SIG-M5 treated with dmso at 0.1 percent for 504 hours (cell line): ENCODE measurements at regions not wholly inside any gene's neighbourhood (a gene's known extent, or its start where the extent isn't known, plus 50 kb on each side); places are given as distances from the start of the nearest gene placed in this dataset.
A peak's percentile ranks its signal among the peaks of the same experiment; 100 is the strongest.
"Not testable (repeated sequence)": the region's sequence is repeated elsewhere in the genome, so short reads cannot be mapped to it uniquely, and the experiment has no call there.

Source experiments
- DNase-seq: peaks from one replicate; lab custom pipeline; 2025; ENCODE audit not compliant: unreplicated experiment; lab: John Stamatoyannopoulos, UW

DNA sequence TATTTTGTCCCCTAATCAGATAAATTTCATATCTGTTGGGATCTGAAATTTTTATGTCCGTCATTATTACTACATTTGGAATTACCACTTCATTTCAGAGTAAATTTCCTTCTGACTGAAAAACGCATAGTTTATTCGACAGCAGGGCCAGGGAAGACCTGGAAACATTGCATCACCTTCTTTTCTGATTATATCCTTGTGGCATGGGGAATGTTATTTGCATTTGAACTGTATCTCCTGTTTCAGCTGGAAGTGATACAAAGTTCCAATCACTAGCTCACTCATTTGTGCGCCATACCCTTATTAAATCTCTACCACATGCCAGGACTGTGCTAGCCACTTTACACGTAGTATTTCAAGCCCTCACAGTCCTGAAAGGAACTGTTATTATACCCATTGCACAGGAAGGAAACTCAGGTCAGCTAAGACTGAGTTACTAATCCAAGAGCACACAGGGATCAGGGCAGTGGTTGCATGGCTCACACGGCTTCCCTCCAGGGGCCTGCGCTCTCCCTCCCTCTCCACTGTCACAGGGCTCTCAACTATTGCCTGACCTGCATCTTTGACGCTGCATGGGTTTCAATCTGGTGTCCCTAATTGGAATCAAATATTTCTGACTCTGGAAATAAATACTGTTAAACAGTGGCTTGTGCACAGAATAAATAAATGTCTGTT, 84.4 kb upstream of the NANOS1 start:
- no peak for DNase-seq

DNA sequence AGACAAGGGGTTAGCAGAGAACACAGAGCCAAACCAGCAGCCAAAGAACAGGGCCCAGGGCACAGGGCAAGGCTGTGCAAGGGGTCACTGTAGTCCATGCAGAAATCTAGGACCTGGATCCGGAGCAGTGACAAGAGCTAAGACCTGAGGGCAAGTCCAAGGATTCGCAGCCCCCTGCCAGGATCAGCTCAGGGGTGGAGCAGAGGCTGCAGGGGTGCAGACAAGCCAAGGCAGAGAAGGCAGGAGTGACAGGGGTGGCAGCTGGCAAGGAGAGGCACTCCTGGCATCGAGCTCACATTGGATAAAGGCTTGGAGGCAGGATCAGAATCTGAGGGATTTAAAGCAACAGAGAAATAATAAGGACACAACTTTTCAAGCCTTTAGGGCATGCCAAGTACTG, 80.7 kb upstream of the NANOS1 start:
- no peak for DNase-seq

DNA sequence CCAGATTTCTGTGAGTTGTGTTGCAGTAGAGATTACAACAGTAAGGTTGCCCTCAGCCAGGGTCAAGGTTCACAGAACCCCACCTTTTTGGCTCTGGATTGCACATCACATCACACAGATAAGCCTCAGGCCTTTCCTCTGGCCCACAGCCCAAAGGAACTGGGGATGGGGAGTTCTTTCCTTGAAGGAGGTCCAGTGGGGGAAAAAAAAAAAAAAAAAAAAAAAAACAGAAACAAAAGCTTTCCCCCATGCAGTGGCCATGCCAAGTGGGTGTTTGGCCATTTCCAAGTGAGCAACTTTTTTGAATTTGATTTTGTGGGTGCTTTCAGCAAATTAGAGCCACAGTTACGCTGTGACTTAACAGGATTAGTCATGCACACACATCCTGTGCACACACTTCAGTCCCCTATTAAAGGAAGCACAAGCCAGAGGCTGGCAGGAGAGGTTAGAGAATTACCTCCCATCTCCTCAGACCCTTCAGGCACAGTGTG, 79.3 kb upstream of the NANOS1 start:
- DNase-seq = peak; percentile 7

DNA sequence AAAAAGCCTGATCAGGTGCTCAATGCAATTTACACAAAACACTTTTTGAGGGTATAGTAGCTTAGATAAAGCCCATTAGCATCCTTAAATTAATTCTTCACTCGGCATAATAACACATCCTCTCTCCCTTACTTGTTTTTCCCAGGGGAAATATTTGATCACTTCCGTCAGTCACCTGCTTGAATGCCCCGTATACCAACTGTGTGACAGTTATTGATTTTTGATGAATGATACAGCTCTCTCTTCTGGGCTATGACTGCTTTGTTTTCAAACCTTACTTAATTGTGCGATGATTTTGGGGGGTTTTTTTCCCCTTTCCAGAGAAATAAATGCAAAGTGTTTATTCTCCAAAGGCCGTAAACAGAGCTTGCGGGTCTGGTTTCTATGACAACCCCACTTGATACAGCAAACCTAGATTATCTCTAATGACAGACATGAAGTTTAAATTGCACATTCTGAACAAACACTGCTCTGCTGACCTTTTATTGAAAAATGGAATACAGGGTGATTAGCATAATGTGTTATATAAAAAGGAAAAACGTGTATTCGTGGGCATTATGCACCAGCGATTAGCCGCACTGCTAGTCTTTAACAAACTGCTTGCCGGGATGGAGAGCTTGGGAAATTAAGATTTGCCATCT, 78.4 kb upstream of the NANOS1 start:
- DNase-seq = no peak

DNA sequence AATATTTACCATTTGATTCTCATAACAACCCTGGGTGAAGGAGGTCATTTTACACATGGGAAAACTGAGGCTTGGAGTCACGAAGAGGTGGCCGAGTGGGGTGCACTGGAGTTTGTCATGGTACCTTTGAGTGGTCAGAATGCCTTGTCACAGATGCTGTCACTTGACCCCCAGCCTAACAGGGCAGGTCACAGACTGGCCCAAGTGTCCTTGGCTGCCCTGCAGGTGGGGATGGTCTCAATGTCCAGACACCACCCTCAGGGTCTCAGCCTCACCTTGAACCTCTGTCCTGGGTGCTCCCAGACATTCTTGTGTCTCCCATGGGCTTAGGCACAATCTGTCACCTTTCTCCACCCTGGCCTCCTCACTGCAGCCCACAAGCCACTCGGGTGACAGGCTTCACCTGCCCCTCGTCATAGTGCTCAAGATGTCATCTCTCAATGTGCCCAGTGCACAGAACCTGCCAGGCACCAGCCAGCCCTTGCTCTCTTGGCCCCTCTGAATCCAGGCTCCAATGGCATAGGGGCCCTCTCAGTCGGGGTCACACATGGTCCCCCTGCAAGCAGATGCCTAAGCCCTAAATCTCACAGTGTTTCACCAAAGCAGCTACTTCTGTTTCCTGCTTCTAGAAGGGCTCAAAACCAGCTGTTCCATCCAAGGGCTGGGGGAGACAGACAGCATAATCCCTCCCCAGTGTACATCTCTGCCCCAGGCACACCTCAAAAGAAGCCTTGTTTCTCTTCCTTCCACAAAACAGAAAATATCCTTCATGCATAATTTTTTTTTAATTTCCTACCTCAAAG, 76.8 kb upstream of the NANOS1 start:
- no peak for DNase-seq

DNA sequence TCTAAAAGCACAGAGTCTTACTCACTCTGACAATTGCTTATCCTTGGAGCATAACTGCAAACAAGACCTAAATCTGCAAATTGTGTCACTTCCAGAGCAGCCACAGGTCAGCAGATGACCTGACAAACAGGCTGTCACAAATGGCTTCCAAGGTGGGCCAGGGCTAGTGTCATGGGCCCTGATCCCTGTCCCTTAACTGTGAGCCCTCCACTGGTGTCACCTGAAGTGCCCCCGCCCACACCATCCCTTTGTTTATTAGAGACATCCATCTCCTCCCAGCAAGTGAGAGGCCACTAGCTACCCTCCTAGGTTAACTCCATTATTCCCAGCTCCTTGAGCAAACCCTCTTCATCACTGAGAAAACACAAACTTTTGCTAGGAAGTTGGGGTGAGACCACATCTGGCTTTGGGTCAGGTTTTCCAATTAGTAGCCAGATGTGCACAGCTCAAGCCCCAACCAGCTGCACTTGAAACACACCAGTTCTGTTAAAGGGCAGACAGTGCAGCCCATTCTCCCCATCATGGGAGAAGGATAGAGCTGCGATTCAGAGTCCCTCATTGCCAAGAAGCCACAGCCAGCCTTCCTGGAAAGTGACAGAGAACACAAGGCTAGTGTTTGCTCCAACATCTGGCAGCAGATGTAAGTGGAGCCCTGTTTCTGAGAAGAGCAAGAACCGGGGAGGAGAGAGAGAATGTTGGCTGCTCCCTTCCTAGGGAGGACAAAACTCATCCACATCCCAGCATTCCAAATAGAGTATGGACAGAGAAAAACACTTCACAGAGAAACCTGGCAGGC, 75.7 kb upstream of the NANOS1 start:
- no peak for DNase-seq

DNA sequence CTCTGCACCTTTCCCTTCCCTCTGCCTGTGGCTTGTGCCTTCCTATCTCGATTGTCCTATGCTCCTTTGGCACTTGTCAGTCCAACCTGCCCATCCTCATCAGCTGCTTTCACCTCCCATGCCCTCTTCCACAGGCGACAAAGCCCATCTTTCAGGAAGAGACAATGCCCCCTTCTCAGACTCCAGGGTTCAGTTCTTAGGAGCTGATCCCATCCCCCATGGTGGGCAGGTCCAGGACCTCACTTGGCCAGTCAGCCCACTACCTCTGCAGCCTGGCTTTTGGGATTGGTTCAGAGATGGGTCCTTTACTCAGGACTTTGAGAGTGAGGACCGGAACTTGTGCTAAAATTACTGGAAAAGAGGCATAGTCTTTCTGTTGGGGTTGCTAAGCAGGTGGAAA, 74.0 kb upstream of the NANOS1 start:
- no peak for DNase-seq

DNA sequence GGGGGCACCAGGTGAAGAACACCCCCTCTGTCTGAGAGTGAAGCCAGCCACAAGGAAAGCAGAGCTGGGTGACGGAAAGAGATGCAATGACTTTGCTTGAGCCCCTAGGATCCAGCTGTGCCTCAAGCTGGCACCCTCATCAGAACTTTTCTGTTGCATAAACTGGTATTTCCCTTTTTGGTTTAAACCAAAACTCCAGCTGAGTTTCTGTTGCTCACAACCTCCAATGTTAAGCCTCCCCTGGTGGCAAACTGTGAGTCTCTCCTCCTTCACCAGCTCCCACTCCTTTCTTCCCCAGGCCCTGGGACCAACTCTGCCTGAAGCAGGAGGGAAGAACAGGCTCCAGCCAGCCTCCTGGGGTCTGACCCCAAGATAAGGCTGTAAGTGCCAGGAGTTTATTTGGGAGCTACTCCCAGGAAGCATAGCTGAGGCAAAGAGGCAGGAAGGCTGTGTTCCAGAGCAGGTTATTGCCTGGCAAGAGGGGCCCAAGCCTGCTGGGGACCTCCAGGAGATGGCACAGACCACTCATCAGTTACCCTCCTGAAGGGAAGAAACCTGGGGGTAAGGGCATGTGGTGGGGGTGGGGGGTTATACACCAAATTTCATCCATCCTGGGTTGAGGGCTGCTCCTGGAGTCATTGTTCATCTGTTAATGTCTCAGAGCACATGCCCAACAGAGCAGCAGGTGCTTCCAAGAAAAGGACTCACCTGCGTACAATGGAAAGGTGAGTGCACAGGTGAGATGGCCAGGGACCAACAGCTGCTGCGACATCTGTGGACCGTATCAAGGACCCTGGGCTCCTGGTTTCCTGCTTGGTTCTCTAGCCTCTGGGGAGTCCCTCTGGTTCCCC, 73.3 kb upstream of the NANOS1 start:
- DNase-seq = peak; percentile 24

DNA sequence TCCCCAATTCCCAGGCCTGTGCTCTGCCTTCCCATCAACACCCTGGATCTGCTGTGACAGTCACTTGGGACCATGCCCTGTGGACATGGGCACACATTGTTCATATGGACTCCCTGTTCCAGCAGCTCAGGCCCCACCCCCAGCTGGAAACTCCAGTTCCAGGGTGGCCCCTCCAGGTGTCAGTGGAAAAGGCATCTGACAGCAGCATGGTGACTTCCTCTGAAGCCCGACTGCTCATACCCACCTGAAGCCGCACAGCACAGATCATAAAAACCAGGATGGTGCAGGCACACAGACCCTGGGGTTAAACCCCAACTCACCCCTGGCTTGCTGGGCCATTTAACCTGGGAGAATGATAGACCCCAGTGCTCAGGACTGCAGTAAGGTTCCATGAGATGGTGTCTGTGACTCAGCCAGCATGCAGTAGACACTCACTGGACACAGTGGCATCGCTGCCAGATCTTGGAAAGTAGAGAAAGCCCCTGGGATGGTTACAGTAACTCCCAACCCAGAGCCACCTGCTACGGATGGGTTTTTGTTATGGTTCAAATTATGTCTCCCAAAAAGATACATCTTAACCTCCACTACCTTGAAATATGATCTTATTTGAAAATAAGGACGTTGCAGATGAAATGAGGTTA, 72.6 kb upstream of the NANOS1 start:
- no peak for DNase-seq

DNA sequence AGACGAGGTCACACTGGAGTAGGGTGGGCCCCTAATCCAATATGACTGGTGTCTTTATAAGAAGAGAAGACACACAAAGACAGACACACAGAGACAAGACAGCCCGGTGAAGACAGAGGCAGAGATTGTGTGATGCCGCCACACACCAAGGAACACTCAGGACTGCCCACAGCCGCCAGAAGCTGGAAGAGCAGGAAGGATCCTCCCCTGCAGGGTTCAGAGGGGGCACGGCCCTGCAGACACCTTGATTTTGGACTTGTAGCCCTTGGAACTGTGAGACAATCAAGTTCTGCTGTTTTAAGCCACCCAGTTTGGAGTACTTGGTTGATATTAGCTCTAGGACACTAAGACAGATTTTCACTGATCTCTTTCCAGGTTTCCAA, 72.1 kb upstream of the NANOS1 start:
- no peak for DNase-seq

DNA sequence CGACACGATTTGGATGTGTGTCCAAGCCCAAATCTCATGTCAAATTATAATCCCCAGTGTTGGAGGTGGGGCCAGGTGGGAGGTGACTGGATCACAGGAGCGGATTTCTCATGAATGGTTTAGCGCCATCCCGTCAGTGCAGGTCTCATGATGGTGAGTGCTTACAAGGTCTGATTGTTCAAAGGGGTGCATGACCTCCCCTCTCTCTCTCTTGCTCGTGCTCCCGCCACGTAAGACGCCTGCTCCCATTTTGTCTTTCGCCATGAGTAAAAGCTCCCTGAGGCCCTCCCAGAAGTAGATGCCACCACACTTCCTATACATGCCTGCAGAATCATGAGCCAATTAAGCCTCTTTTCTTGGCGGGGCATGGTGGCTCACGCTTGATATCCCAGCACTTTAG, 71.5 kb upstream of the NANOS1 start:
- no peak for DNase-seq

DNA sequence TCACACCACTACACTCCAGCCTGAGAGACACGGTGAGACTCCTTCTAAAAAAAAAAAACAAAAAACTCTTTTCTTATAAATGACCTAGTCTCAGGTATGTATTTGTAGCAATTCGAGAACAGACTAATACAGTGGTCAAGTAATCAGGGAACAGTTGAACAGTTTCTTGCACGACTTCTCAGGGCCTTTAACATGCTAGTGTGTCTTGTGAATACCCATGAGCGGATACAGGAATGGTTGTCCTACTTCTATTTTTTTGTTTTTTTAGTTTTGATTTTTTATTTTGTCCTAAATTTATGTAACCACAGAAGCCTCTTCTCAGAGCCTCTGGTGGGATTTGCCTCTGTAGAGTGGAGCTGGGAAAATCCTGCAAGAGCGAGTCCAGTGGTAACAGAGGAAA, 71.0 kb upstream of the NANOS1 start:
- DNase-seq = no peak

DNA sequence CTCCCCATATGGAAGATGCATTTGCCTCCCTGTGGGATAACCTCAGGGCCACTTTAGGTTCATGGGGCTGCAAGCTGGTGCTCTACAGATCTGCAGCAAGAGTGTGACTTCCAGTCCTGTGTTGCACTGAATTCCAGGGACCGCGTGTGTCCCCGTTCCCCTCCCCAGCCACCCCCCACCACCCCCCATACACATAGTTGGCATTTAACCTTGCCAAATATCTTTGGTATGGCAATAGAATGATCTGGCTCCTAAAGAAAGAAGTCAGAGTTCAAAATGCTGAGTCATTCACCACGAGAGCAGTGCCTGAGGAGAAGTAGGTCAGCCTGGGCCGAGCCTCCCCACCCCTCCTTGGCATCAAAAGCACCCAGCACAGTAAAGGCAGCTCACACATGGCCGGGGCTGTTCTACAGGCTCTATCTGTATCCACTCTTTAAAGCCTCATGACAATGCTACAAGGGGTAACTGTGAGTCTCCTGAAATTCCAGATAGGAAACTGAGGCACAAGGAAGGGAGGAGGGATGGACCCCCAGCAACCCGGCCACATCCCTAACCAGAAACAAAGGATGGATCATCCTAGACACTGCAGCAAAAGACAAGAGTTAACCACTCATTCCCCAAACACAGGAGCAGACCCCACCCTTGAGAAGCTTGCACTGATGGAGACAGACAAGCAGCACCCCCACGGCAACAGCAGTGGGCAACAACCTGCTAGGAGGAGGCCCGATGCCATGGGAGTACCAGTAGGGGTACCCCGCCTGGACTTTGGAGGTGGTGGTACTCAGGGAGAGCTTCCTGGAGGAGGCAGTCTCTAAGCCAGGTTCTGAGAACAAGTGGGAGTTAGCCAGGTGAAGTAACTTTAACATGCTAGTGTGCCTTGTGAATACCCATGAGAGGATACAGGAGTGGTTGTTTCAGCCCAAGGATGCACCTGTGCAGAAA, 70.3 kb upstream of the NANOS1 start:
- DNase-seq = peak; percentile 32

DNA sequence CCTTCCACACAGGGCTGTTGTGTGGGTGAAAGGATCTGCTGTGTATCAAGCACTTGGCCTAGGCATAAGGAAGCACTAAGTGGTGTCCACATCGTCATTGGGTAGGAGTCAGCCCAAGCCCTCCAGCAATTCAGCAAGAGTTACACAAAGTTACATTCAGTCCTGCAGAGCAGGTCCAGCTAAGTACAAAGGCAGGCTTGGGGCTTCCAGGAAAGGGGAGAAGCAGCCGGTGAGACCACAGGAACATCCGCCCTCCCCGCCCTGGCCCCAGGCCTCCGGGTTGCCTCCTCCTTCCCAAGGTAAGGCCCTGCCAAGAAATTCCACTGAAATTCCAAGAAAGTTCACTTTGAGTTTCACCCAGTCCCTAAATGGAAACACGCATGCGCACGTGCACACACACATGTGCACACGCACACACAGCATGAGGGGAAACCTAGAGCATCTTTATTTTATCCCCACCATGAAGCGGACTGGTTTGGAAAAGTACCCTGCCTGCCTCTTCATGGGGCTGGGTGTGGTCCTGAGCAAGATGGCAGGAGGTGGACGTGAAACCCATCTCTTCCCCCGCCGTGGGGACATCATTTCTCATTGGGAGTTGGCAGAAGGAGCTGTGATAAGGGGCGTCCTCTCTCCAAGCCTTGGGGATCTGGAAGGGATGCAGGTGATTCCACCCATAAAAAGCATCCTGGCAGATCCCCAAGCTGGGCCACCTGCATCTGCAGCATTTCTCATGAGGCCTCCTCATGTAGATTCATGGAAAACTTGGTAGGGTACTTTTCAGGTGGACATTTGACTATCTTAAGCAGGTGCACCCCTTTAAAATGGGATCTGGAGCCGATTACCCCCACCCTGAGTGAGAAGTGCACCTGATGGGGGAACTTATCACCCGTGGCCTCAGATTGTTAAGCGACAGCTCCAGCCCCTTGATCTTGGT, 69.1 kb upstream of the NANOS1 start:
- DNase-seq = no peak

DNA sequence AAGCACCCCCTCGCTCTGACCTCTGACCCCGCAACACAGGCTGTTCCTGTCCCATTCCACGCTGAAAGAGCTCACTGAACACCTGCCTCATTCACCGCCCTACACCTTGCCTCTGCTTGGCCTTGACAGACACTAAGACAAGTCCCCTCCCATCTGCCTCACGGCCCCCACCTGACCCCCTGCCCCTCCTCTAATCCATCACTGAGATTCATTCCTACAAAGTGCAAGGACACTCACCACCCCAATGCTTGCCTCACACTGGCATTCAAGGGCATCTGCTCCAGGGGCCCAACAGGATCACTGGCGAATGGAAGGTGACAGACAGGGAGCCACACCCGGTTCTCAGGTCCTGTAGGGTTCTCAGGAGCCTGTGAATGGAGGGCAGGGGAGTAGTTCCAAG, 68.1 kb upstream of the NANOS1 start:
- no peak for DNase-seq

DNA sequence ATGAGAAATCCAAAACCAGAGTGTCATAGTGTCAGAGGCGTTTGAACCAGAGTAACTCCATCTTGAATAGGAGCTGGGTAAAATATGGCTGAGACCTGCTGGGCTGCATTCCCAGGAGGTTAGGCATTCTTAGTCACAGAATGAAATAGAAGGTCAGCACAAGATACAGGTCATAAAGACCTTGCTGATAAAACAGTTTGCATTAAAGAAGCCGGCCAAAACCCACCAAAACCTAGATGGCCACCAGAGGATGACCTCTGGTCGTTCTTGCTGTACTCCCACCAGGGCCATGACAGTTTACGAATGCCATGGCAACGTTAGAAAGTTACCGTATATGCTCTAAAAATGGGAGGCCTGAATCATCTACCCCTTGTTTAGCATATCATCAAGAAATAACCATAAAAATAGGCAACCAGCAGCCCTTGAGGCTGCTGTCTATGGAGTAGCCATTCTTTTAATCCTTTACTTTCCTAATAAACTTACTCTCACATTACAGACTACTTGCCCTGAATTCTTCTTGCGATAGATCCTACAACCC, 67.1 kb upstream of the NANOS1 start:
- not testable (repeated sequence) for DNase-seq

DNA sequence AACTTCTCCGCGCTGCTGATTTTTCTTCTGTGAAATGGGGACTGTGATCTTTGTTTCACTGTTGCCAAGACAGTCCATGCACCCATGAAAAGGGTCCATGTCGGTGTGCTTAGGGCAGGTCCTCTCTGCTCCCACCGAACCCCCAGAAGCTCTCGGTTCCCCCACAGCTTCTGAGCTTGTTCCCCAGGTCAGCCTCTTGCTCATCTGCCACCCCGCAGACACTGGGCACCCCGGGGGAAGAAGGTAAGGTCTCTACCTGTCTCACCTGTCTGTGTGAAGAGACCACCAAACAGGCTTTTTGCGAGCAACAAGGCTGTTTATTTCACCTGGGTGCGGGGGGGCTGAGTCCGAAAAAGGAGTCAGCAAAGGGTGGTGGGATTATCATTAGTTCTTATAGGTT, 66.2 kb upstream of the NANOS1 start:
- no peak for DNase-seq
